Osteocyte (in vitro differentiated cells): ENCODE measurements at regions not wholly inside any gene's neighbourhood (a gene's known extent, or its start where the extent isn't known, plus 50 kb on each side); places are given as distances from the start of the nearest gene placed in this dataset.

ENCODE experiments used
- DNase-seq: peaks from one replicate; pipeline ENCODE4 v3.0.0; 2021; ENCODE audit warnings: mixed read lengths; ENCODE audit not compliant: unreplicated experiment; ENCODE audit errors: extremely low spot score
- H3K27ac Mint-ChIP-seq: one replicate; pipeline ENCODE4 v1.8.0; 2021; ENCODE audit warnings: mild to moderate bottlenecking, mixed read lengths; ENCODE audit not compliant: unreplicated experiment
- H3K27me3 Mint-ChIP-seq: one replicate; pipeline ENCODE4 v1.8.0; 2021; ENCODE audit warnings: mixed read lengths; ENCODE audit not compliant: unreplicated experiment
- H3K36me3 Mint-ChIP-seq: one replicate; pipeline ENCODE4 v1.8.0; 2021; ENCODE audit warnings: mixed read lengths; ENCODE audit not compliant: unreplicated experiment
- H3K4me1 Mint-ChIP-seq: one replicate; pipeline ENCODE4 v1.8.0; 2021; ENCODE audit warnings: mixed read lengths; ENCODE audit not compliant: unreplicated experiment
- H3K4me3 Mint-ChIP-seq: one replicate; pipeline ENCODE4 v1.8.0; 2021; ENCODE audit warnings: mild to moderate bottlenecking, moderate library complexity, mixed read lengths; ENCODE audit not compliant: unreplicated experiment
- H3K9me3 Mint-ChIP-seq: one replicate; pipeline ENCODE4 v1.8.0; 2021; ENCODE audit warnings: mixed read lengths; ENCODE audit not compliant: unreplicated experiment
- CTCF ChIP-seq: fragments of 200-600 bp; sonication (generic); IDR thresholded peaks from 2 replicates; pipeline ENCODE4 v1.5.0; 2021; ENCODE audit warnings: antibody characterized with exemption, mild to moderate bottlenecking, moderate library complexity

- no peaks in the 10 kb centered on the region for H3K36me3 Mint-ChIP-seq
- no peaks in the 10 kb centered on the region for H3K9me3 Mint-ChIP-seq
- H3K27me3 Mint-ChIP-seq = peaks cover 3% of the 10 kb centered on the region
- no peak for TF ChIP-seq CTCF
- DNase-seq = no peak
- H3K4me1 Mint-ChIP-seq = peaks cover 5% of the 10 kb centered on the region
- no peak overlapping the region for H3K4me3 Mint-ChIP-seq
- H3K27ac Mint-ChIP-seq = no peak overlapping the region
These were observed 116.9 kb upstream of the CPEB4 start for GRCh38 chr5:173771121-173771724.

DNA sequence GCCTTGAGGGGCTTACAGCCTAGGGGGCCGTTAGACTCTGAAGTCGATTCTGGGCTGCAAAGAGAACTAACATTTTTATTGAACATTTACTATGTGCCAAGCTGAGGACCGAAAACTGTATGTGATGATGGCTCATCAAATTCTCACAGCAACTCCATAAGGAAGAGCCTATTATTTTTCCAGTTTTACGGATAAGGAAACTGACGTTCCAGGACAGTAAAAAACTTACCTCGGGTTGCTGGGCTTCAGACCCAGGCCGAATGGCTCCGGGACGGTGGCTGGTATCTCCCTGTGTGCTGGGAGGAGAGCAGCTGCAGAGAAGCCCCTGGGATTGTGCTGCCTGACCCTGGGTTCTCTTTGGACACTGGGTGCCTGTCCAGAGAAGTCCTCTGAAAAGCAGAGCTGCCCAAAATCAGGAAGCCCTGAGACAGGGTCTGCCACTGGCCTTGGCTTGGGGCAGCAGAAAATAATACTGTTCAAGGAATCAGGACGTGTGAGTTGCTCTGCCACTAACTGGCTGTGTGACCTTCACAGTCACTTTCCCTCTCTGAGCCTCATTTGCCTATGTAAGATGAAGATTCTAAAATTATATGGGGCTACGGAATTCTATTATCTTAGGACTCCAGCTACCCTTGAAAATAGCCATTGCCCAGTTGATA is 116.3 kb upstream of the CPEB4 start:
- peaks cover 2% of the 10 kb centered on the region for H3K4me1 Mint-ChIP-seq
- peaks cover 3% of the 10 kb centered on the region for H3K27me3 Mint-ChIP-seq
- H3K36me3 Mint-ChIP-seq = no peaks in the 10 kb centered on the region
- DNase-seq = no peak
- H3K4me3 Mint-ChIP-seq = no peak overlapping the region
- no peak overlapping the region for H3K27ac Mint-ChIP-seq
- H3K9me3 Mint-ChIP-seq = no peaks in the 10 kb centered on the region
- TF ChIP-seq CTCF = no peak

DNA sequence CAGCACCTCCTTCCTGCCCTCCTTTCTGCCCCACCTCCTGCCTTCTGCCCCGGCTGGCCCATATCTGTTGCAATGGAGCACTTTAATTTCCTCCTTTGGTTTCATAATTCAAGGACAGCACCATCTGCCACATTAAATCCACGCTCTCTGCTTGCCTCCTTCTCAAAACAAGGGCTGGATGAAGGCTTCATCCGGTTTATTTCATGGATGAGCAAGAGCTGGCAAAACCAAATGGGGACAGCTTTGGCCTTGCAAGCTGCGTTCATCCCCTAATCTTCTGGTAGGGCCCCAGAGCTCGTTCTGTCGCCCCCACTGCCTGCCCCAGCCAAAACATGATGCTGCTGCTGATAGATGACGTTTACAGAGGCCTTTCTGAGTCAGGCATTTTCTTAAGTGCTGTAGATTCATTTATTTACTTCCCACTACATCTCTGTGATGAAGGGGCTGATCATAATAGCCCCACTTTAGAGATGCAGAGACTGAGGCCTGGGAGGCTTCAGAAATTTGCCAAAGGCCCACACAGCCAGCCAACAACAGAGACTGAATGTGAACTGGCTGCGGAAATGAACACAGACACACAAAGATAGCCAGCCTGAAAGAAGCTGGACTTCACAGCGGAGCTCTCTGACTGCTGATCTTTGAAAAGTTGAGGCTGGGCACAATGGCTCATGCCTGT is 115.6 kb upstream of the CPEB4 start:
- H3K36me3 Mint-ChIP-seq = no peaks in the 10 kb centered on the region
- TF ChIP-seq CTCF = no peak
- DNase-seq = no peak
- peaks cover 3% of the 10 kb centered on the region for H3K27me3 Mint-ChIP-seq
- no peaks in the 10 kb centered on the region for H3K9me3 Mint-ChIP-seq
- peaks cover 2% of the 10 kb centered on the region for H3K4me1 Mint-ChIP-seq
- no peak overlapping the region for H3K27ac Mint-ChIP-seq
- H3K4me3 Mint-ChIP-seq = no peak overlapping the region

DNA sequence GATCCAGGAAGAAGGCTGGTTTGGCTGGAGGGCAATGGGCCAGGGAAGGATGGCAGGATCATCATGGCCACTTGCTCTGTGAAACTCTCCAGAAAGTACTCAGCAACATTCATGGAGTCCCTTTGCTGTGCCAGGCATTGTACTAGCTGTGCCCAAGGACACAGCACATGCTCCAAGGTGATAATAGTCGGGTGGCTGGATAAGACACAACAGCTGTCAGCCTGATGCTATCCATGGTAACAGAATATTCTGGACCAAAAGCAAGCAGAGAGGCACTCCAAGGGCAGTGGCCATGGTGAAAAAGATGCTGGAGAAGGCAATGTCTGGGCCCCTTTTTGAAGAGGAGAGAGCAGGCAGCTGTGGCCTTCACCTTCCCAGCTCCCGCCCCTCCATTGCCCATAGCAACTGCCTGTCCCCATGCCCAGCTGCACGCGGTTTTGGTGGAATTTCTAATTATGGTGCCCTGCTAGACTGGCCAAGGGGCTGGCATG is 113.8 kb upstream of the CPEB4 start:
- DNase-seq = no peak
- peaks cover 3% of the 10 kb centered on the region for H3K27me3 Mint-ChIP-seq

More for the DNA sequence above, 113.8 kb upstream of the CPEB4 start:
- no peaks in the 10 kb centered on the region for H3K9me3 Mint-ChIP-seq
- TF ChIP-seq CTCF = no peak
- peaks cover 2% of the 10 kb centered on the region for H3K4me1 Mint-ChIP-seq
- H3K36me3 Mint-ChIP-seq = no peaks in the 10 kb centered on the region
- H3K4me3 Mint-ChIP-seq = no peak overlapping the region
- H3K27ac Mint-ChIP-seq = no peak overlapping the region
